NOMO-1 treated with dmso at 0.1 percent for 144 hours (cell line): ENCODE measurements at regions not wholly inside any gene's neighbourhood (a gene's known extent, or its start where the extent isn't known, plus 50 kb on each side); places are given as distances from the start of the nearest gene placed in this dataset.

Source experiments
- DNase-seq: peaks from one replicate; lab custom pipeline; 2025; ENCODE audit not compliant: unreplicated experiment; lab: John Stamatoyannopoulos, UW

GRCh38 chr1:94734963-94735901 lies 84.9 kb upstream of the SLC44A3 start:
- no peak for DNase-seq

GRCh38 chr1:94731891-94732290 lies 88.3 kb upstream of the SLC44A3 start:
- no peak for DNase-seq

GRCh38 chr1:94730450-94730849 lies 89.7 kb upstream of the SLC44A3 start:
- no peak for DNase-seq

GRCh38 chr1:94729267-94729666 lies 90.9 kb upstream of the SLC44A3 start:
- DNase-seq, result no peak

GRCh38 chr1:94727846-94728715 lies 92.1 kb upstream of the SLC44A3 start:
- no peak for DNase-seq

- DNase-seq, result no peak
Measured at GRCh38 chr1:94726981-94727685, 93.0 kb upstream of the SLC44A3 start.

GRCh38 chr1:94725566-94725965 lies 94.6 kb upstream of the SLC44A3 start:
- no peak for DNase-seq

- DNase-seq, result no peak
Measured at GRCh38 chr1:94723894-94724293, 96.3 kb upstream of the SLC44A3 start.

GRCh38 chr1:94723463-94723862 lies 96.7 kb upstream of the SLC44A3 start:
- no peak for DNase-seq

GRCh38 chr1:94722181-94722580 lies 98.0 kb upstream of the SLC44A3 start:
- no peak for DNase-seq

- peak; percentile 89 for DNase-seq
Measured at GRCh38 chr1:94721240-94721639, 98.9 kb upstream of the SLC44A3 start.

GRCh38 chr1:94719926-94720793 lies 100.0 kb upstream of the SLC44A3 start:
- DNase-seq, result peak; percentile 65

GRCh38 chr1:94716965-94717364 lies 103.2 kb upstream of the SLC44A3 start:
- DNase-seq, result no peak

- no peak for DNase-seq
Measured at GRCh38 chr1:94715321-94715720, 104.8 kb upstream of the SLC44A3 start.

- DNase-seq, result no peak
Measured at GRCh38 chr1:94714552-94714951, 105.6 kb upstream of the SLC44A3 start.

- no peak for DNase-seq
Measured at GRCh38 chr1:94714152-94714551, 106.0 kb upstream of the SLC44A3 start.

- peak; percentile 92 for DNase-seq
Measured at GRCh38 chr1:94713472-94714141, 106.5 kb upstream of the SLC44A3 start.

- no peak for DNase-seq
Measured at GRCh38 chr1:94709891-94710581, 110.1 kb upstream of the SLC44A3 start.

- no peak for DNase-seq
Measured at GRCh38 chr1:94708811-94709210, 111.3 kb upstream of the SLC44A3 start.
